ENCODE measurements at regions not wholly inside any gene's neighbourhood (a gene's known extent, or its start where the extent isn't known, plus 50 kb on each side); places are given as distances from the start of the nearest gene placed in this dataset.
A peak's percentile ranks its signal among the peaks of the same experiment; 100 is the strongest.

GRCh38 chr14:55805250-55805649, 225.2 kb downstream of the KTN1 start:
- intact Hi-C loops (cut with DNase I; ENCODE audit: low total_unique reads) = no loop called here
- H3K27me3 ChIP-seq = no peaks in the 10 kb centered on the region
- in situ Hi-C loops (cut with MboI; ENCODE audit: low pct_ligation_motif_present in 1 of 4, low pct_unique_long_range_greater_than_20kb in 1 of 4, low sequenced_read_pairs in 3 of 4) = no loop called here

DNA sequence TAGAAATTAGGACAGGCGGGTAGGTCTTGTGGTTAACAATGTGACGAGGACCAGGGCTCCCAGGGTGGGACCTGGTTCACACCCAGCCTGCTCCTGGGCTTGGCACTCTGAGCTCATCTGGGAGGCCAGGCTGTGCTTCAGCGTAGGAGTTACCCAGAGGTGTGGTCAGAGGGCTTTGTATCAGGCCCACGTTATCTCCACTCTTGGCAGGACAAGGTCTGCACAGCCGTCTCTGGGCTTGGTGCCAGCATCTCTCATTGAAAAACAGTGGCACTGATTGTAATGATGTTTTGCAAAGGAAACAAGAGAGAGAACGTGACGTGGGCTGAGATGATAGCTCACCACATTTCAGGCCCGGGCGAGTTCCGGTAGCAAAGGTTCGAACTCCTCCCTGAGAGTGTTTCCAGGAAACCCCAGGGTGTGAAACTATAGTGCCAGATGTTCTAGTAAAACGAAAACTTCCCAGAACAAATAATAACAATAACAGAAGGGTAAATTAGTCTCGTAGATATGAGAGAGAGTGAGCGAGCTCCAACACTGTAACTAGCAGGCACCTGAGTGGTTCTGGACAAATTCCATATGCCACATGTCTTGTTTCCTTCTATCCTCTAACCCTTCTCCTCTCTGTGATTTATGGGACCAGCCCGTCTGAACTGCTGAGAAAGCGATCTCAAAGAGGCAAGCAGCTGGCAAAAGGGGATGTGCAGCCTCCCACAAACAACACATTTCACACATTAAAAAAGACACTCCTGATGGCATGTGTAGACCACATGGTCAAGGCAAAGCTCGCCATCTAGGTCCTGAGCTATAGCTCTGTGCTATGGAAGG, 227.3 kb downstream of the KTN1 start:
- H3K27ac ChIP-seq = peak overlapping the region; percentile 81 to 87 (median 83)
- no peaks in the 10 kb centered on the region for H3K36me3 ChIP-seq
- no peaks in the 10 kb centered on the region for H3K9me3 ChIP-seq
- peak; percentile 96 for DNase-seq
- H3K4me1 ChIP-seq = peaks cover 3 to 32% (median 23%) of the 10 kb centered on the region in 4 donors
- in situ Hi-C loops (cut with MboI; ENCODE audit: low pct_ligation_motif_present in 1 of 4, low pct_unique_long_range_greater_than_20kb in 1 of 4, low sequenced_read_pairs in 3 of 4) (no loop called here), intact Hi-C loops (cut with DNase I; ENCODE audit: low total_unique reads) (no loop called here)
- H3K4me3 ChIP-seq = no peak overlapping the region
- 21 to 40% methylated on average over 2 to 17 of the region's 17 CpGs for WGBS, 2 donors (ENCODE audit: low coverage in 1 of 2)
- TF ChIP-seq CTCF (IDR thresholded peaks at IDR 0.05) (no peak), POLR2A (IDR thresholded peaks at IDR 0.05) (peak; percentile 47), EP300 (IDR thresholded peaks at IDR 0.05; ENCODE audit: low read depth) (peak; percentile 68), POLR2AphosphoS5 (IDR thresholded peaks at IDR 0.05) (peak in 2 of 3 donors; percentile 59 to 78)
- H3K27me3 ChIP-seq = no peaks in the 10 kb centered on the region

More at GRCh38 chr14:55805250-55805649, 225.2 kb downstream of the KTN1 start:
- peak overlapping the region in 1 of 4 donors; percentile 82 for H3K27ac ChIP-seq
- H3K36me3 ChIP-seq = no peaks in the 10 kb centered on the region
- TF ChIP-seq POLR2AphosphoS5 (IDR thresholded peaks at IDR 0.05) (no peak), POLR2A (IDR thresholded peaks at IDR 0.05) (no peak), EP300 (IDR thresholded peaks at IDR 0.05; ENCODE audit: low read depth) (no peak), CTCF (IDR thresholded peaks at IDR 0.05) (no peak)
- H3K9me3 ChIP-seq = no peaks in the 10 kb centered on the region
- 47 to 70% methylated on average over 2 to 3 of the region's 3 CpGs for WGBS, 2 donors (ENCODE audit: low coverage in 1 of 2)
- no peak overlapping the region for H3K4me3 ChIP-seq
- H3K4me1 ChIP-seq = peaks cover 3 to 32% (median 23%) of the 10 kb centered on the region in 4 donors
- DNase-seq = no peak

DNA sequence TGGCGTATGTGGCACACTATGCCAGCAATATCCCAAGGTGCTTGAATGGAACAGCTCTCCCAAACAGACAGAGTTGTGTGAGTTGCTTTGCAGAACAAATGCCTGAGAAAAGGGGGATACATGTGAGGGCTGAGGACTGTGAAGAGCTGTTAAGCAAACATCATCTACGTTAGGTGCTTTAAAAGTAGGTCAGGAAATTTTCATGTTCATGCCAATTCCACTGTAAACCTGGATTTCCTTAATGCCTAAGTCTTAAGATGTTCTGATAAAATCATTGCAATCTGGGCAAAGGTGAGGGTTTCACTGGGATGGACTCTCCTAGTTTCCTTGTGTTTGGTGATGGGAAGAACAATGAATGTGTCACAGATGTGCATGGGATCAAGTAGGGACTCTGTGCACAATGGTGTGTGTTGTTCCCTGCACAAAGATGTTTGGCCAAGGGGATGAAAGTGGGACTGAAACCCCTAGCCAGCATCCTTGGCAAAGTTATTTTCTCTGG, 227.9 kb downstream of the KTN1 start:
- in situ Hi-C loops (cut with MboI; ENCODE audit: low pct_ligation_motif_present in 1 of 4, low pct_unique_long_range_greater_than_20kb in 1 of 4, low sequenced_read_pairs in 3 of 4) = no loop called here
- 65% methylated on average over 2 of the region's 2 CpGs; no CpG with 5 or more reads in 1 of the 2 donors for WGBS, 2 donors (ENCODE audit: low coverage in 1 of 2)

More for the DNA sequence above, 227.9 kb downstream of the KTN1 start:
- intact Hi-C loops (cut with DNase I; ENCODE audit: low total_unique reads) = no loop called here
- DNase-seq = no peak
- Histone ChIP-seq H3K27ac (peak overlapping the region; percentile 81 to 87 (median 83)), H3K4me3 (no peak overlapping the region), H3K4me1 (peaks cover 3 to 32% (median 23%) of the 10 kb centered on the region in 4 donors), H3K36me3 (no peaks in the 10 kb centered on the region), H3K27me3 (no peaks in the 10 kb centered on the region), H3K9me3 (no peaks in the 10 kb centered on the region)
- TF ChIP-seq POLR2AphosphoS5 (IDR thresholded peaks at IDR 0.05) (peak in 2 of 3 donors; percentile 9), EP300 (IDR thresholded peaks at IDR 0.05; ENCODE audit: low read depth) (no peak), POLR2A (IDR thresholded peaks at IDR 0.05) (no peak), CTCF (IDR thresholded peaks at IDR 0.05) (peak in 1 of 5 experiments; percentile 11)
